HFFc6 (cell line): ENCODE measurements at regions not wholly inside any gene's neighbourhood (a gene's known extent, or its start where the extent isn't known, plus 50 kb on each side); places are given as distances from the start of the nearest gene placed in this dataset.

Source experiments
- DNase-seq: peaks from one replicate; pipeline ENCODE4 v3.0.0-alpha.2; 2018
- H3K27ac Mint-ChIP-seq: 2 replicates; pipeline ENCODE4 v1.8.0; 2020; ENCODE audit warnings: mild to moderate bottlenecking, mixed read lengths
- H3K27me3 Mint-ChIP-seq: 2 replicates; pipeline ENCODE4 v1.8.0; 2021; ENCODE audit warnings: mild to moderate bottlenecking, moderate library complexity, mixed read lengths; ENCODE audit not compliant: insufficient read depth
- H3K36me3 Mint-ChIP-seq: 2 replicates; pipeline ENCODE4 v1.8.0; 2021; ENCODE audit warnings: low read depth, mixed read lengths
- H3K4me1 Mint-ChIP-seq: 2 replicates; pipeline ENCODE4 v1.8.0; 2020; ENCODE audit warnings: low read depth, mixed read lengths
- H3K4me3 Mint-ChIP-seq: 2 replicates; pipeline ENCODE4 v1.8.0; 2020; ENCODE audit warnings: mild to moderate bottlenecking, moderate library complexity, mixed read lengths
- H3K9me3 Mint-ChIP-seq: 2 replicates; pipeline ENCODE4 v1.8.0; 2020; ENCODE audit warnings: mild to moderate bottlenecking, mixed read lengths
- TF ChIP-seq, protein P1 (sequence below): fragments of 200-600 bp; sonication (generic); IDR thresholded peaks from 2 replicates; pipeline ENCODE4 v1.5.0; 2021; ENCODE audit warnings: antibody characterized with exemption, mild to moderate bottlenecking

DNA sequence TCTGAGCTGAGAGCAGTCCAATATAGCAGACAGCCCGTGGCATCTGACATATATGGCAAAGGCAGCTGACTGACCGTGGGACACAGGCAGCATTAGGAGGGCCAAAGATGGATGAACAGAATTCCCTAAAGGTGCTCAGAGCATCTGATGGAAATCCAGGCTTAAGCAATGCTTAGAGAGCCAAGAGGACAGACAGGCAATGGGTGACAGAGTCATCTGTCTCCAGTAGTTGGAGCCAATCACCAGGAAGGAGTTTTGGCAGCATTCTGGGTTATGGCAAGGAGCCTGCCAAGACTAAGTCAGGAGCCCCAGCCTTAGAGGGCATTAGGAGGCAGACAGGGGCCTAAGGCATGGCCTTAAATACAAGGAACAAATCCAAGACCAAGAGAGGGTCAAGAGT is 153.3 kb upstream of the USP9X start:
- Mint-ChIP-seq H3K27ac (peak overlapping the region; percentile 36; the same call in 1 of the 2 replicates), H3K9me3 (no peaks in the 10 kb centered on the region), H3K36me3 (no peaks in the 10 kb centered on the region; the same call in 1 of the 2 replicates), H3K4me1 (peaks cover 45% of the 10 kb centered on the region), H3K4me3 (peak overlapping the region; percentile 46), H3K27me3 (no peaks in the 10 kb centered on the region)
- TF ChIP-seq, protein P1, sequence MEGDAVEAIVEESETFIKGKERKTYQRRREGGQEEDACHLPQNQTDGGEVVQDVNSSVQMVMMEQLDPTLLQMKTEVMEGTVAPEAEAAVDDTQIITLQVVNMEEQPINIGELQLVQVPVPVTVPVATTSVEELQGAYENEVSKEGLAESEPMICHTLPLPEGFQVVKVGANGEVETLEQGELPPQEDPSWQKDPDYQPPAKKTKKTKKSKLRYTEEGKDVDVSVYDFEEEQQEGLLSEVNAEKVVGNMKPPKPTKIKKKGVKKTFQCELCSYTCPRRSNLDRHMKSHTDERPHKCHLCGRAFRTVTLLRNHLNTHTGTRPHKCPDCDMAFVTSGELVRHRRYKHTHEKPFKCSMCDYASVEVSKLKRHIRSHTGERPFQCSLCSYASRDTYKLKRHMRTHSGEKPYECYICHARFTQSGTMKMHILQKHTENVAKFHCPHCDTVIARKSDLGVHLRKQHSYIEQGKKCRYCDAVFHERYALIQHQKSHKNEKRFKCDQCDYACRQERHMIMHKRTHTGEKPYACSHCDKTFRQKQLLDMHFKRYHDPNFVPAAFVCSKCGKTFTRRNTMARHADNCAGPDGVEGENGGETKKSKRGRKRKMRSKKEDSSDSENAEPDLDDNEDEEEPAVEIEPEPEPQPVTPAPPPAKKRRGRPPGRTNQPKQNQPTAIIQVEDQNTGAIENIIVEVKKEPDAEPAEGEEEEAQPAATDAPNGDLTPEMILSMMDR: no peak
- DNase-seq: peak; percentile 3

DNA sequence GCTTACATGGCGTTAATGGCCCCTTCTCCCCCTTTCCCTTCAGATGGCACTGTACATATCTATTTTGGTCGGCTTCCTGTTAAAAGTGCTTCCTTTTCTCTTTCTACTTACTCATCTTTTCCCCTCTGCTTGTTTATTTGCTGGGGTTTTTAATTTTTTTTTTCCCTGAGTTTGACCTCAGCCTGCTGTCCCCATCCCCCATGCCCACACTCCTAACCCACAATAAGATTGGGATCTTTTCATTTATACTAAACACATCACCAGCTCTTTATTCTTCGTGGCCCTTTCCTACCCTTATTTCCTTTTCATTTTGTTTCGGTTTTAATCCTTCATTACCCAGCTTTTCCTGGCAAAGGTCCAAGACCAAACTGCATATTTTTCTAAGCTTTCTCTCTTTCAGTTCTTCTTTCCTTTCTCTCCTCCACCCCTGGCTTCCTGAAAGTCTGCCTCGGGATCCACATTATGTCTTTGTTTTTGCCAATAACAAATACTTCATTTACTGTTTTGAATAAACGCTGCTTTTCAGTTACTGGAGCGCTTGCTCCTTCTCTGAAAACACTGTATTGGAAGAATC is 152.0 kb upstream of the USP9X start:
- no peaks in the 10 kb centered on the region; the same call in 1 of the 2 replicates for H3K36me3 Mint-ChIP-seq
- H3K9me3 Mint-ChIP-seq: no peaks in the 10 kb centered on the region
- TF ChIP-seq, protein P1: peak; percentile 53; the same call in 1 of the 2 replicates
- H3K27ac Mint-ChIP-seq: peak overlapping the region; percentile 89
- peaks cover 33% of the 10 kb centered on the region for H3K4me1 Mint-ChIP-seq
- peak overlapping the region; percentile 86 for H3K4me3 Mint-ChIP-seq
- DNase-seq: peak; percentile 22
- H3K27me3 Mint-ChIP-seq: no peaks in the 10 kb centered on the region

DNA sequence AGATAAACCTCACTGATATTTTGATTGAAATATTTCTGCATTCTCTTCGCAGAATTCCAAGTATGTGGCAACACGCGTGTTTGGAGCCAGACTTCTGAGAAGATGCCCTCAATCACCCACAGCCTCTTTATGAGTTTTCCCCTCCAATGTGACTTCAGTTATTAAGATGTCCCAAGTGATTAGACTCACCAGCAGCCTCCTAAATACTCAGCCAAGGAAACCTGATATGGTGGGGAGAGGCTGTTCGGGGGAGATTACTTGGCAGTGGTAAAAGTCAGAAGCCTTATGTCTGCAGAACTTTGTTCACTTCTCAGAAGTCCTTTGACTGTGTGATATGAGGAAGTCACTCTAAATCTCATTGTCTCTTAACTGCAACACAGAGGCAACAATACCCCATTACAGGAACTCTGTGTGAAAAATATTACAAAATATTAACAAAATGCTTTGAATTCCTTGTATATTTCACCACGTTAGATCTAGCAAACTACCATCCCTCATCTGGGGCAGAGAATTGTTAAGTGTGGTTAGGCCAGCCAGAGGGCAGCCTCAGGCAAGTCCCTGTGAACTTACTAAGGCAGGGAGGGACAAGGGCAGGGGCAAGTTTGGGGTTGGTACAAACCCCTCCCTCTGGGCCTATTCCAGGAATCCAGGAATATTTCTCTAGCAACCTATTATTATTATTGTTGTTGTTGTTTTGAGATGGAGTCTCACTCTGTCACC is 151.4 kb upstream of the USP9X start:
- H3K4me1 Mint-ChIP-seq: peaks cover 33% of the 10 kb centered on the region
- peak overlapping the region; percentile 89 for H3K27ac Mint-ChIP-seq
- TF ChIP-seq, protein P1: no peak
- peak overlapping the region; percentile 86 for H3K4me3 Mint-ChIP-seq
- no peaks in the 10 kb centered on the region for H3K9me3 Mint-ChIP-seq
- no peaks in the 10 kb centered on the region for H3K36me3 Mint-ChIP-seq
- H3K27me3 Mint-ChIP-seq: no peaks in the 10 kb centered on the region
- peak; percentile 46 for DNase-seq

DNA sequence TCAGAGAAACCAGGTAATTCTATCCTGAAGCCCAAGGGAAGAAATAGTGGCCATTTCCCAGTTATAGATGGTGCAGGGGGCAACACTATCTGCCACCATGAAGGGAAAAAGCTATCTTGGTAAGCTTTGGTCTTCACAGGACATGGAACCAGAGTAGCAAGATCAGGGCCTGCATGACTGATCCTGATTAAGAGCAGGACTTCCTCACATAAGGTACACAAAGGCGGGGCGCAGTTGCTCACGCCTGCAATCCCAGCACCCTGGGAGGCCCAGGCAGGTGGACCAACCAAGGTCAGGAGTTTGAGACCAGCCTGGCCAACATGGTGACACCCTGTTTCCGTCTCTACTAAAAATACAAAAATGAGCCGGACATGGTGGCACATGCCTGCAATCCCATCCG is 148.4 kb upstream of the USP9X start:
- TF ChIP-seq, protein P1: no peak
- no peaks in the 10 kb centered on the region for H3K27me3 Mint-ChIP-seq
- no peaks in the 10 kb centered on the region for H3K36me3 Mint-ChIP-seq
- DNase-seq: no peak
- H3K4me3 Mint-ChIP-seq: no peak overlapping the region
- H3K4me1 Mint-ChIP-seq: peaks cover 28% of the 10 kb centered on the region
- no peaks in the 10 kb centered on the region for H3K9me3 Mint-ChIP-seq
- no peak overlapping the region for H3K27ac Mint-ChIP-seq

DNA sequence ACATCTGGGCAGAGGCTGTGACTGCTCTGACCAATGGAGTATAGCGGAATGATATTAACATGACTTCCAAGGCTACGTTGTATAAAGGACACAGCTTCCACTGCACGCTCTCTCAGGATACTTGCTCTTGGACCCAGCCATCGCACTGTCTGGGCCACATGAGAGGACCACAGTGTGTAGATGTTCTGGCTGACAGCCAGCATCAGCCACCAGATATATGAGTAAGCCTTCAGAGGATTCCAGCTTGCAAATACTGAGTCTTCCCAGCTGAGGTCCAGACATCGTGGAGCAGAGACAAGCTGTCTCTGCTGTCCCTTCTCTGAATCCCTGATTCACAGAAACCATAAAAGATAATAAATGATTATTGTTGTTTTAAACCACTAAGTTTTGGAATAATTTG is 146.8 kb upstream of the USP9X start:
- Mint-ChIP-seq H3K4me1 (peaks cover 16% of the 10 kb centered on the region), H3K27ac (no peak overlapping the region), H3K4me3 (no peak overlapping the region), H3K27me3 (no peaks in the 10 kb centered on the region), H3K36me3 (no peaks in the 10 kb centered on the region), H3K9me3 (no peaks in the 10 kb centered on the region)
- DNase-seq: peak; percentile 30
- TF ChIP-seq, protein P1: no peak
